ENCODE measurements at regions not wholly inside any gene's neighbourhood (a gene's known extent, or its start where the extent isn't known, plus 50 kb on each side); places are given as distances from the start of the nearest gene placed in this dataset.

DNA sequence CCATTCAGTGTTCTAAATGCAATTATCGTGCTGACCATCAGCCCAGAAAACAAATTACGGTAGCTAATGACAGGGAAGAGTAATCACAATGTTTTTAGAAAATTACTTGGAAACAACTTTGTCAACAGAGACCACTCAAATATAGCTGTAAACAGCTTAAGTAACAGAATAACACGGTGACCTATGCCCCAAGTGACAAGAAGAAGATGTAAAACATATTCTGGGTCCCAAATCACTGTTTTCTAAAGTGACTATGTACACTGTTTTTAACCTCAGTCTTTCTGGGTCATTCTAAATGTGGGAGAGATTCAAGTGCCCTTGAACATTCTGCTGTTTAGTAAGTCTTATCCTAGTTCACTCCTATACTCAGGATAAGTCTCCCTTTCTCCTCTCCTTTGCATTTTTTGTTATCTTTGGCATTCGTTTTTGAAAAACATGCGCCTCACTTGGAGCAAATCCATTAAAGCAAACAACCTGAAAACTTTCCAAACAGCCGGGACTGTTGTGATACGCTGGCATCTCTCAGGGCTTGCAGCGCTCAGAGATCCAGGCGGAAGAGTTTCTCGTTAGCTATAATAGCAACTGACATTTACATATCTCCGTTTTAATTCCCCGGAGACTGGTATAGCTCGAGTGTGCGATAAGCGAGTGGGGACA, 114.5 kb upstream of the SOX4 start:
- DNase-seq, result no peak

DNA sequence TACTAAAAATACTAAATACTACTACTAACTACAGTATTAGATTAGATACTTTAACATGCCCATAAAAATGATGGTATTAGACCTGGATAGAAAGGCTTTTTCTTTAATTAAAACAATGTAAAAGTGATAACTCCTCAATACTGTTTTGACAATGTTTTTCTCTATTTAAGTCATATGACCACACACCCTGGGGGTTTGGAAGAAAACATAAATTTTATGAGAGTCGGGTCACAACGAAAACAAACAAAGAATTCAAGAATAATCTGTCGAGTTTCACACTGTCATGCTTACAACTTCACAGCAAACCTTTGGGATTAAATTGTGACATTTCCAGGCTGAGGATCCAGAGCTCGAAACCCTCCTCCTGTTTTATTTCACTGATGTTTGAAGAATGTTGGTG, 107.4 kb upstream of the SOX4 start:
- DNase-seq, result no peak

DNA sequence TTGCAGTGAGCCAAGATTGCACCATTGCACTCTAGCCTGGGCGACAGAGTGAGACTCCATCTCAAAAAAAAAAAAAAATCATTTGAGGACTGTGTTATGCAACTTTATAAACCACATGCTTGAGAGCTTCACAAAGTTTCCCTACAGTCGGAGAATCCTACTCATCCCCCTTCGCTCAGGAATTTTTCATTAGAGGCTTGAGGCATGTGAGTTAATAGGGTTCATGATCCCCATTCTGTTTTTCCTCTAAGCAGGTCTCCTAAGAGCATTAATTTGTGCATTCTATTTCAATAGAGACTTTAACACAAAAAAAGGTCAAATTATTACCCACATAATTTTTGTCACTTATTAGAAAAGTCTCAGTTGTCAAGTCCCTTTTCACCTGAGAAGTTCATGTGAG, 103.7 kb upstream of the SOX4 start:
- DNase-seq, result no peak

DNA sequence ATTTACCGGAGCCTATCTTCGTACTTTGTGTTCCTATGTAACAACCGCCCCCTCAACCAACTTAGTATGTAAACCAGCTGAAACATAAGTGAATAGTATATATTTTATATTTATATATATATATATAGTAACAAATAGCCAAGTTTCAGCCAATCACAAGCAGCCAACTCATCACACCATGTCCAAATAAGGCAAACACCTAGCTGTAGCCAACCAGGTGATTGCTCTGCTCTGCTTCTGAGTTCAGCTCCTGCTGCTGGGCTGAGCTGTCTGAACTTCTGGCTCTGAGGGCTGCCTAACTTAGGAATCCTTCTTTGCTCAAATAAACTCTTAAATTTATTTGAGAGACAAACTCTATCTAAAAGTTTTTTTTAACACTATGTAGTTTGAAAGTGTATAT, 101.6 kb upstream of the SOX4 start:
- no peak for DNase-seq

DNA sequence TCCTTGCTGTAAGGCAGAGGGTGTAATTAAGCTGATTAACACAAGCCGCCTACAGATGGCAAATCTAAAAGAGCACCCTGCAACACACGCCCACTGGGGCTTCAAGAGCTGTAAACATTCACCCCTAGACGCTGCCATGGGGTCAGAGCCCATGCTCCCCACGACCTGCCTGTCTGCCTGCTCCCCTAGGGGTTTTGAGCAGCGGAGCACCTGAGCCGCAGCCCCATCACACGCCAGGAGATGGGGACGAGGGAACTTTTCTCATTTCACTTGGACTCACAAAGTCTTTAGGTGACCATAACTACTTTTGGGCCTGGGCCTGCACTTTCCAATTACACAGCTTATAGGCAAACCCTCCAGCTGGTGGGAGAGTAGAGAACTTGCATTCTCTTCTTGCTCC, 99.0 kb upstream of the SOX4 start:
- no peak for DNase-seq

DNA sequence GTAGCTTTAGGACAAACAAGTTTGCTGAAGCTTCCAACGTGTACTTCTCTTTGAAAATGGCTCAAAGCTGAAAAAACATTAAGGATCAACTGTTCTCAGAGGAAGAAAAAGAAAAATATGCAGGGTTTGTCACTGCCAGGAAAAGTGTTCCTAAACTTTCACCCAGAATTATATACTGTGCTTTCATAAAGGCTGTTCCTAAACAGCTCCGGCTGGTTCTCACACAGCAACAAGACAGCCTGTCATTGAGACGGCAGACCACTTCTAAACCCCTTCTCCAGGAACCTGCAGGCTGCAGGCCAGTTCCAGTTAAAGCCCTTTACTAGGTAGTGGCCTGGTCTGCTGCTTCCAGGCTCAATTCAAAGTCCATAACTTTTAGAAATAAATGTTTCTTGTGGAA, 97.4 kb upstream of the SOX4 start:
- no peak for DNase-seq

DNA sequence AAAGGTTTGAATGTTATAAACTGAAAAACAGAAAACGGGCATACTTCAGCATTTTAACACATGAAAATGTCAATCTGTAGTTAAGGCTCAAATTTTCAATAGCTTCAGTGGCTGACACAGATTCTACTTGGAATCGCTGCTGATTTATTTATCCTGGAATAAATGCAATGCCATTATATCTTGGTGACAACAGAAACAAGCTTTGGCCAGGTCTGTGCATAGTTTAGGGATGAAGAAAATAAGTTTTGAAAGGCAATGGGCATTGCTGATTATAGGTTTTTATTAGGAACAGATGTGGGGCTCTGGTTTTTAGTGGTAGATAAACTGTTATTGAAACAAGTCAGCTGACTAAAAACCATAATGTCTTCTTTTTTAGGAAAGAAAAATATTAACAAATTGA, 96.8 kb upstream of the SOX4 start:
- no peak for DNase-seq

DNA sequence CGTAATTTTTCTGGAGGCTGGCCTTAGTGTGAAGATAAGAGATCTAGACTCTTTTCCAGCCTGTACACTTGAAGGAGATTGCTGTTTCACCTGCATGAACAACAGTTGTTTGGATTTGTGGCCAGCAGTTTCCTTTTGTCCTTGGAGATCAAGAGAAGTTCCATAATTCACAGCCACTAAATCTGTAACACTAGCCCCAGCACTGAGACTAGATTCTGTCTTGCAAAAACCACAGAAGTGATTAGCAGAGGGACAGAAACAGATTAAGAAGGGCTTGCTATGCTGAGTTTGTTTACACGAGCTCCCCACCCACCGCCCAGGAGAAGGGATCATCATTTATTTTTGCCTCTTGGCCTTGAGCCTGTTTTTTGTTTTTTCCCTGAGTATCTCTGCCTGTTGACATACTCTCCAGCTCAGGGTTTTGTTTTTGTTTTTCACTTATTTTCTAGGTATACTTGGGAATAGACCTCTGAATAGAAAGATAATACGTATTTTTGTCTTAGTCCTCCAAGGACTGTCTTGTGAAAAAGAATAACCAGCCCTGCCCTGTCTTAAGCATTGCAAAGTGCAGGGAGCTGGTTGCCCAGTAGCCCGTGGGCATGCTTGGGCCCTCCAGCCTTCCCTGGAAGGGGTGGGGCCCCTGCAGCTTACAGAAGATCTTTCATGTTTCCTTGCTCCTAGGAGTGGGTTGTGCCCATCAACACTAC, 93.1 kb upstream of the SOX4 start:
- peak; percentile 68 for DNase-seq

DNA sequence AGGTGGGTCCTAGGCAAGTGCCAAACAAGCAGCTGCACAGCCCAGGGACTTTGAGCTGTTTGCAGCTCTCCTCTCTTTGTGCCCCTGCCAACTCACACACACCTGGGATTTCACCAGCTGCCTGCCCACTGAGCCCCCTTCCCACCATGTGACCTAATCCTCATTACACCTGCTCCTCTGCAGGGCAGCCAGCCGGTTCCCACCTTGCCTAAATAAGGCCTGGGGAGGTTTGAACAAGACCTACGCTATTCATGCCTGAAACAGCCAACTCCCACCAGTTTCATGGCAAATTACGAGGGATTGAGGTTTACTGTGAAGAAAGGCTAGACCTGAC, 92.6 kb upstream of the SOX4 start:
- peak; percentile 96 for DNase-seq

DNA sequence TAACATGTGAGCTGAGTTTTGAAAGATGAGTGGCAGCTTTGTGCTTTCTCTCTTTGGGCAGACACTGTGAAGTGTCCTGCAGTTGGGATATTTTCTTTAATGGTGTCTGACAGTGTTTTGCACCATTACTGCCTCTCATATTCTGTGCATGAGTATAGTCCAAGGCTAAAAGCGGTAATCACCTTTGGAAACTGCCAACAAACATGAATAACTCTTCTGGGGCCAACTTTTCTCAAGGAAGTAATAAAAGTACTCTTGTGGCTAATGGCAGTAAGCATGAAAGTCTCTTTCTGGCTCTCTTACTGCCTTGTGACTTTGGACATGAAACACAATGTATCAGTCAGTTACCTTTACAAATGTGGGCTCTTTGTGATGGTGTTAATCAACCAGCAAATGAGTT, 91.7 kb upstream of the SOX4 start:
- no peak for DNase-seq

DNA sequence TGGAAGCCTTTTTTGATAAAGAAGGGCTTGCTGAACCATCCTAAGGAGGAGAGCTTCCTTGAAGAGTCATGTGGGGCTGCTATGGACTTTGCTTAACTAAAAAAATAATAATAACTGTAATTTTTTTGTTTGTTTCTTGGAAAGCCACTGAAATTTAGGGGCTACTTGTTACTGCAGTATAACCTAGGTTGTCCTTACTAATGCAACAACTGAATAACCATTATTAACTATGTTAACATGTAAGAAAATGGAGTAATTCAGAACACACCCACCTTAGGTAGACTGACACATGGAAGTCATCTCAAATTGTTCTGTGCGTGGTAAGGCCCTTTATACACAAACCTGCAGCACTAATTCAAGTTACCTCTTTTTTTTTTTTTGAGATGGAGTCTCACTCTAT, 90.9 kb upstream of the SOX4 start:
- DNase-seq, result no peak

DNA sequence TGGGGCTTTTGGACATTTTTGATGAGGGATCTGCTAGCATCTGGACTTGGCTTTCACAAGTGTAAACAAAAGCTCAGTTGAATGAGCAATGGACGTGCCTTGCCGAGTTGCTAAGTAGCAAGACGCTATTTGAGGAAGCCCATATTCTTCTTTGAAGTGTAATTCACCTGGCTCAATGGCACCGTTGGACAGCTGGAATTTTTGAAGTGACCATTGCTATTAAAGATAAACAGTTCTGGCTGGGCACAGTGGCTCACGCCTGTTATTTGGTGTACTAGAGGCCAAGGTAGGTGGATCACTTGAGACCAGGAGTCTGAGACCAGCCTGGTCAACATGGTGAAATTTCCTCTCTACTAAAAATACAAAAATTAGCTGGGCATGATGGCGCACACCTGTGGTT, 88.8 kb upstream of the SOX4 start:
- no peak for DNase-seq

DNA sequence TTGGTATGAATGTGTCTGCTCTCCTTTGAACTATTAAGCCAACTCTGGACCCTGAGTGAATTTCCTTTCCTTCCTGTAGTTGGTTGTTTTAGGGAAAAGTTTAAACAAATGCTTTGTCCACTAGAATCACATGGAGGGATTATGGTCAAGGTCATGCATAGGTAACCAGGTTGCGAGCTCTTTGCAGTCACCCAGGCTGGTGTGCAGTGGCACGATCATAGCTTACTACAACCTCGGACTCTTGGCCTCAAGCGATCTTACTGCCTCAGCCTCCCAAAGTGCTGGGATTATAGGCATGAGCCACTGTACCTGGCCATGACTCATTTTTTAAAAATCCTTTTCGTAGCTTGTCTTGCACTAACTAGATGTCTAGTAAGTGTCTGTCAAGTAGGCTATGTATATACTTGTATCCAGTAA, 88.0 kb upstream of the SOX4 start:
- DNase-seq, result no peak

DNA sequence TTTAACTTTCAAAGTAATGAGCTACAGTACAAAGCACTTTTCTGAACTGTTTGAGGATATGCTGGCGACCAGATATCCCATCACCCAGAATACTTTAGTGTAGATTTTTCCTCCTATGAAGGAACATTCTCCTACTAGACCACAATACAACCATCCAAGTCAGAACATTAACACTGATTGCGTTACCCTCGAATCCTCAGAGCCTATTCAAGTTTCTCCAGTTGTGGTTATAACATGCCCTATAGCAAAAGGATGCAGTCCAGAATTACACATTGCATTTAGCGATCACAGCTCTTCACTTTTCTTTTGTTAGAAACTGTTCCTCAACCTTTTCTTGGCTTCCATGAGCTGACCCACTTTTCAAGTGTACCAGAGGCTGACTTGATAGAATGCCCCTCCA, 87.4 kb upstream of the SOX4 start:
- no peak for DNase-seq

DNA sequence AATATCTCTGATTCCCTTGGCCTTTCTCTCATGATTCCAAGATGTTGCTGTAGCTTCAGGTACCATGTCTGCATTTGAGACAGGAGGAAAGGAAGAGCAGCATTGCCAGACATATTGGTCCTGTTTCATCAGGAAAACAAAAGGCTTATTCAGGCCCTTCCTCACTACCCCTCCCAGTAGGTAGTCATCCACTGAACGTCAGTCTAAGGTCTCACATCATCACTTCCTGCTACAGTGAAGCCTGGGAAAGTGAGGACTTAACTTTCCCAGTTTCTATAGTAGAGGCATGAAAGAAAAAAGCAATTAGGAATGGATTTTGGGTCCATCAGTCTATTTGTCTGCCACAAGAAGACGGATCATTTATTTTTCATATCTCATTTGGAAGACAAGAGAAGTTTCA, 85.7 kb upstream of the SOX4 start:
- no peak for DNase-seq

DNA sequence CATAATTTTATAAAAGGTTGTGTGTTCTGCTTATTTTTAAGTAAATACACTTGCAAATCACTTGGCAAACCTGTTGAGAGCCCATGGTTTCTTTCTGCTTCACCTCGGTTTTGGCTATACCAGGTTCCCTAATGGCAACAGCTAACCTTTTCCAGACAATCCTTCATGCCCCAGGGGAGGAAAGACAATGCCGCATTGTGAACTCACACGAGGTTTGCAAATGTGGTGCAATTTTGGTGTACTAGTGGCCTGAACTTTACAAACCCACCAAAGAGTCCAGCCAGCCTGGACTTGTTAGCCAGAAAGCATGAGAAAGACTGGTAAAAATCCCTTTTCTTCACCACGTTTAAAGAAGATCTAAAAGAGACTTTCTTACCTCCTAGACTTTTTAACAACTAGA, 84.8 kb upstream of the SOX4 start:
- no peak for DNase-seq

DNA sequence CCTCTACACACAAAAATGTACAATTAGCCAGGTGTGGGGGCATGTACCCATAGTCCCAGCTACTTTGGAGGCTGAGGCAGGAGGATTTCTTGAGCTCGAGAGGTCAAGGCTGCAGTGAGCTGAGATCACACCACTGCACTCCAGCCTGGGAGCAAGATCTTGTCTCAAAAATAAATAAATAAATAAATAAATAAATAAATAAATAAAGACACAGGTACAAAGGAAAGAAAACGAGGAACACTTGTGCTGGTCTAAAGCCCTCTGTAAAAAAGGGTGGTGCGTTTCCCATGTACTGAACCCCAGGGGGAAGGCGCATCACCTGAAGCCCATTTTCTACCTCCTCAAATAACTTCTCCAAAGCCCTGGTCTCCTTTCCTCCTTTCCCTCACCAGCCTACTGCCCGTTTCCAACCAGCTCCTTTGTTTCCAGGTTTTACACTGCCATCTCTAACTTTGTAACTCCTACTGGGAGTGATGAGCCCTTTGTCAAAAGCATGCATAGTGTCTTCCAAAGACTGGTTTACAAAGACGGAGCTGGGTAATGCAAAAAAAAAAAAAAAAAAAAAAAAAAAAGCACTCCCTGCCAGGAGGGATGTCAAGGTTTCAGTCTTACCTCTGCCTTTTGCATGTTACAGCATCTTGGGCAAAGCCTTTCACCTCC, 81.5 kb upstream of the SOX4 start:
- DNase-seq, result no peak

DNA sequence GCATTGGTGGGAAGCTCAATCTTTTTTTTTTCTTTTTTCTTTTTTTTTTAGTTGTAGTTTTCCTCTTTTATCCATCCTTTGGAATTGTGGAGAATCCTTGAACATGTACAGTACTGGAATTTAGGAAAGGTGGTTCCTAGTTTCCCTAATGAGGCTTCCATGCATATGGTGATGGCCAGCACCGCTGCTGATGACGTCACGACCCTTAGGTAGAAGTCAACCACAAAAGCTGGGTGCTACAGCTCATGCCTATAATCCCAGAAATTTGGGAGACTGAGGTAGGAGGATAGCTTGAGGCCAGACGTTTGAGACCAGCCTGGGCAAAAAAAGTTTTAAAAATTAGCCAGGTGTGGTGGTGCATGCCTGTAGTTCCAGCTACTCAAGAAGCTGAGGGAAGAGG, 79.3 kb upstream of the SOX4 start:
- no peak for DNase-seq

DNA sequence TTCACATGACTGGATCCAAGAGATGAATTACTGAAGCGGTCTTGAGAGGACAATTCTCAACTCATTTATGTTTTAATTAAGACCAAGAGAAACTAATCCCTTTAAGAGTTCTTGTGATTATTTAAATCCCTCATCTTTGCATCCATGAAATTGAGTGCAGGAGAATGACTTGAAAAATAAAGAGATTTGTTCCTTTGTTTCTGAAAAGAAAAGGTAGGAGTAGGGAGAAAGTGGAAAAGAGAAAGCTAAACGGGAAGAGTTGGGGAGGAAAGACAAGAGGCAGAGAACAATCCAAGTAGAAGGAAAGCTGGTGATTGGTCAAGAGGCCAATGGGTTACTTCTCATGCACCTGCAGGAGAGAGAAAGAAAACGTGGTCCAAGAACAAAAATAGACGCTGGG, 75.2 kb upstream of the SOX4 start:
- no peak for DNase-seq

DNA sequence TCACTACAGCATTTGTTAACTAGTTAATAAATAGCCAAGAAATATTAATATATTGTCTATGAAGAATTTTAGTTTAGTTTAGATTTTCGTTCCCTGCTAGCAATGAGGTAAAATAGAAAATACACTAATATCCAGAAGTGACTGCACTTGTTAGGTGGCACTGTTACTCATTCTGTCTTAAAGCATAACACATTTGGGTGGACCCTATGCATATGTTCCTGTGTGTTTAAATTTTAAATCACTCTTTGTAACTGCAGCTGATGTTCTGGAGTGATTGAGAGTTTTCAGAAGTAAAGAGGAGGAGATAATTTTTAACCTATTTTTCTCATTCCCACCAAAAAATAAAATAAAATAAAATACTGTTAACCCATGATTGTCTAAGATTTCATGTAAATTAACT, 73.9 kb upstream of the SOX4 start:
- no peak for DNase-seq

DNA sequence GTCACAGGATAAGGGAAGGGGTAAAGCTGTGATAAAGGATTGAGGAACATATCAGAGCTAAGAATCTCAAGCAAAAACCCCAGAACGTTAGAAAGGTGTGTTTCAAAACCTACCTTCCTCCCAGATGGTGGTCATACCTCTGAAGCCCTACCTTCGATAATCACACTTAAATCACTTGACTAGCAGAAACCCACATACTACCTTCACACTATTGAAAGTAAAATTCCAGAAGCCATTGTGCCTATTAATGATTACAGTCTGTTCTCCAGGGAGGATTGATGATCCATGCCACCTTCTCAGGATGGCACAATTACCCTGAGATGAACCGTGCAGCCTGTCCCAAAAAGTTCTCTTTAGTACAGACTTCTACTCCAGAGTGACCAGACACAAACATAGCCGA, 72.3 kb upstream of the SOX4 start:
- DNase-seq, result no peak

DNA sequence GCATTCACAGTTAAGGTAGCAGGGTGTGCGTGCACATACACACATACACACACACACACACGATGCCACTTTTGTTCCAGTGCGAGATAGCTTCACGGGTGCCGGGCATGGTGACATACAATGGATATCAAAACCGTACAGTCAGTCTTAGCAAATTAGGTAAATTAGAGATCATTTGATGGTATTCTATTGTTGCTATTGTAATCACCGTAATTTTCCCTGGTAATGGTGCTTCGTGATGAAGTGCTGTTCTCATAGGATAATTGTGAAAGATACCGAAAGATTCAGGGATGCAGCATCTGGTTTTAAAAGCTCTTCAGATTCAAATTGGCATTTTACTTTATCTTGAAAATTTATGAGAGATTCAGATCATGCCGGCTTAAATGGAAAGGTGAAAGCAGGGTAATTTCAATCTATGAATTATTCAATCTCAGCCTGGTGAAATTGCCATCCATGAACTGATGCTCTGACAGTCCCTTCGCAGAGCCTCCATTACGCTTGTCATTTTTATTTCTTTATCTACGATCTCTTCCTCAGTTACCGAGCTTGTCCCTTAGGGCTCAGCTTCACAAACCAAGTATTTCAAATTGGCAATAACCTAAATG, 71.3 kb upstream of the SOX4 start:
- DNase-seq, result peak; percentile 46

DNA sequence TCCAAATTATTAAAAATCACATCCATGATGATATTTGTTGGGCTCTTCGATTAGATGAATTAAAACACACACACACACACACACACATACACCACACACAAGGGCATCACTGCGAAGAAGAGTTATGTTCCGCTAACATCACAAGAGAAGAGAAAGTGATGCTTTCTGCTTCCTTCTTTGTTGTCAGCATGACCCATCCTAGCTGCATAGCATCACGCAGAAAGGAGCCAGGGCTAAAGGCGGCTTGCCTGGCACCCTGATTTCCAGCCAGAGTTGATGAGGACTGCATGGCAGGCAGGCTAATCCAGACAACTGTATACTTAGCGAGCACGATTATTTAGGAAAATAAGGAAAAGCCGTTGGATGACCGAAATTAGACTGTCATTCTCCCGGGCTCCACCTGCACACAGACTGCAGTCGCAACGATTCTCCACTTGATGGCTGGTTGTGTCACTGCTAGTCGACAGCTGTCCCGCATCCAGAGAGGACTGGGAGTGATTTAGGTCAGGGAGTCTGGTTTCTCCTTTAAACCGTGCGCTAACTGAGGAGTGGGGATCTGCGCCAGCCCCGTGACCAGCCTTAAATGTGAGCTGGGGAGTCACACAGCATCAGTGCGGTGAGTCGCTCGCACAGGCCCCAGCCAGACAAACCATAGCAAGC, 70.6 kb upstream of the SOX4 start:
- DNase-seq, result peak; percentile 67

DNA sequence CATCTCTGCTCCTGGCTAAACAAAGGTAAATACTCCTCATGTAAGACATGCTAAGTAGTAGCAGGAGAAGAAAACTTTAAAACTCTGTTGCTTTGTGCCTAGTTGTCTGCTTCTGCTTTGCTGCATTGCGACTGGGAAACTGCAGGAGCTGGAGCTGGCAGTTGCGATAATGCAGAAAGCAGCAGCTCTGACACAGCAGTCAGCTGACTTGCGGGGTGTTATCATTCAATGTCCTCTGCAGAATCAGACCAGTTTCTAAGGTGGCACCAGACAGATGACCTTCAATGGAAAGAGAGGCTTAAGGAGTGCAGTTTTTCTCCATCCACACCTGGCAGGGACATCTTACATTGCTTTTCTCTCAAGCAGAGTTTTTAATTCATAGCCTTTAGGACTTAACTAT, 69.9 kb upstream of the SOX4 start:
- DNase-seq, result no peak
